DND-41 (cell line): ENCODE measurements at regions not wholly inside any gene's neighbourhood (a gene's known extent, or its start where the extent isn't known, plus 50 kb on each side); places are given as distances from the start of the nearest gene placed in this dataset.

Experiments
- ATAC-seq: fragments of 200-7000 bp; cut with Tn5 transposase; 3 replicates; pipeline ENCODE4 v1.9.1; 2021; ENCODE audit warnings: low read depth; ENCODE audit not compliant: insufficient read depth
- DNase-seq: peaks from one replicate; pipeline ENCODE4 v3.0.0-alpha.2; 2020
- H2AFZ ChIP-seq: 2 replicates; pipeline ENCODE4 v1.6.0; 2012; ENCODE audit warnings: low read depth, low read length
- H3K27ac ChIP-seq: 2 replicates; pipeline ENCODE4 v1.5.1; 2012; ENCODE audit warnings: low read length, inconsistent platforms
- H3K27me3 ChIP-seq: fragments of 200-600 bp; sonication (generic); 2 replicates; pipeline ENCODE4 v1.6.0; 2012; ENCODE audit warnings: low read length, mild to moderate bottlenecking, inconsistent platforms; ENCODE audit not compliant: insufficient read depth, poor library complexity
- H3K36me3 ChIP-seq: 2 replicates; pipeline ENCODE4 v1.5.1; 2012; ENCODE audit warnings: low read length, inconsistent platforms; ENCODE audit not compliant: insufficient read depth
- H3K4me1 ChIP-seq: 2 replicates; pipeline ENCODE4 v1.5.1; 2012; ENCODE audit warnings: mild to moderate bottlenecking, low read length; ENCODE audit not compliant: insufficient read depth
- H3K4me2 ChIP-seq: 2 replicates; pipeline ENCODE4 v1.6.0; 2012; ENCODE audit warnings: mild to moderate bottlenecking, moderate library complexity, low read length, inconsistent platforms; ENCODE audit not compliant: insufficient read depth
- H3K4me3 ChIP-seq, 2 experiments: fragments of 200-600 bp in 1 of 2; shearing (Covaris generic) in 1 of 2; 2 replicates each; pipeline ENCODE4 v1.5.1; 2012 to 2016; ENCODE audit warnings: inconsistent platforms in 2 of 2, low read length in 2 of 2, mild to moderate bottlenecking in 2 of 2, low read depth in 1 of 2, moderate library complexity in 1 of 2
- H3K79me2 ChIP-seq: 2 replicates; pipeline ENCODE4 v1.6.0; 2012; ENCODE audit warnings: low read length, inconsistent platforms; ENCODE audit not compliant: insufficient read depth
- H3K9ac ChIP-seq: 2 replicates; pipeline ENCODE4 v1.6.0; 2012; ENCODE audit warnings: low read depth, mild to moderate bottlenecking, inconsistent platforms, low read length, moderate library complexity
- H3K9me3 ChIP-seq: 2 replicates; pipeline ENCODE4 v1.5.1; 2012; ENCODE audit warnings: low read length, moderate library complexity, mild to moderate bottlenecking, inconsistent platforms; ENCODE audit not compliant: insufficient read depth, severe bottlenecking
- H4K20me1 ChIP-seq: 2 replicates; pipeline ENCODE4 v1.6.0; 2012; ENCODE audit warnings: low read length; ENCODE audit not compliant: insufficient read depth
- EZH2 ChIP-seq: IDR thresholded peaks from 3 replicates; pipeline ENCODE4 v1.6.1; 2012; ENCODE audit warnings: borderline replicate concordance, low read depth, mild to moderate bottlenecking, moderate library complexity, low read length, inconsistent platforms; ENCODE audit not compliant: severe bottlenecking
- TF ChIP-seq, protein P1 (sequence below): IDR thresholded peaks from 2 replicates; pipeline ENCODE4 v1.5.1; 2012; ENCODE audit warnings: borderline replicate concordance, low read length, moderate library complexity, mild to moderate bottlenecking; ENCODE audit not compliant: poor library complexity, severe bottlenecking; ENCODE audit errors: extremely low read depth

- no peak for DNase-seq
Observed at GRCh38 chr18:48468151-48468550, 59.0 kb upstream of the ZBTB7C start.

DNA sequence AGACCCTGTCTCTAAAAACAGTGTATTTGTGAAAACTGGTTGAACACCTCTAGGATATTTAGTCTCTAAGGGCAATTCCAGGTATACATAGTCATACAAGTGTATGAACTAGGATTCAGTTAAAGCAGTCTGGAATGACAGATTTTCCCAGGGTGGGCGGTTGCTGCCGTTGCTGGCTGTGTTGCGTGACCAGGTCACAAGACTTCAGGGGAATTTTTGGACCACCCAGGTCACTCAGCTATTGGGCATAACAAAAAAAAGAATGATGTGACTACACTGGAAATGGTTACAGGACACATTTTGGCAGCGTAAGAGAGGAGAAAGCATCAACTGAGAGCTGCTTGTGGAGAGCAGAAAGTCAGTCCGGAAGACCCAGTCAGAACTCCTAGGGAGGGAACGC, 58.0 kb upstream of the ZBTB7C start:
- no peaks in the 10 kb centered on the region for H3K36me3 ChIP-seq
- no peaks in the 10 kb centered on the region for H4K20me1 ChIP-seq
- TF ChIP-seq EZH2, result no peak
- TF ChIP-seq, protein P1, sequence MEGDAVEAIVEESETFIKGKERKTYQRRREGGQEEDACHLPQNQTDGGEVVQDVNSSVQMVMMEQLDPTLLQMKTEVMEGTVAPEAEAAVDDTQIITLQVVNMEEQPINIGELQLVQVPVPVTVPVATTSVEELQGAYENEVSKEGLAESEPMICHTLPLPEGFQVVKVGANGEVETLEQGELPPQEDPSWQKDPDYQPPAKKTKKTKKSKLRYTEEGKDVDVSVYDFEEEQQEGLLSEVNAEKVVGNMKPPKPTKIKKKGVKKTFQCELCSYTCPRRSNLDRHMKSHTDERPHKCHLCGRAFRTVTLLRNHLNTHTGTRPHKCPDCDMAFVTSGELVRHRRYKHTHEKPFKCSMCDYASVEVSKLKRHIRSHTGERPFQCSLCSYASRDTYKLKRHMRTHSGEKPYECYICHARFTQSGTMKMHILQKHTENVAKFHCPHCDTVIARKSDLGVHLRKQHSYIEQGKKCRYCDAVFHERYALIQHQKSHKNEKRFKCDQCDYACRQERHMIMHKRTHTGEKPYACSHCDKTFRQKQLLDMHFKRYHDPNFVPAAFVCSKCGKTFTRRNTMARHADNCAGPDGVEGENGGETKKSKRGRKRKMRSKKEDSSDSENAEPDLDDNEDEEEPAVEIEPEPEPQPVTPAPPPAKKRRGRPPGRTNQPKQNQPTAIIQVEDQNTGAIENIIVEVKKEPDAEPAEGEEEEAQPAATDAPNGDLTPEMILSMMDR, result no peak
- peaks cover 43% of the 10 kb centered on the region for H3K27me3 ChIP-seq
- H3K9me3 ChIP-seq, result no peaks in the 10 kb centered on the region
- no peak overlapping the region for H3K9ac ChIP-seq
- DNase-seq (no peak), ATAC-seq (no peak)
- H3K27ac ChIP-seq, result no peak overlapping the region
- no peaks in the 10 kb centered on the region for H3K79me2 ChIP-seq
- H3K4me1 ChIP-seq, result no peaks in the 10 kb centered on the region
- H2AFZ ChIP-seq, result no peak overlapping the region
- H3K4me2 ChIP-seq, result no peak overlapping the region
- H3K4me3 ChIP-seq, result no peak overlapping the region

More at GRCh38 chr18:48468151-48468550, 59.0 kb upstream of the ZBTB7C start:
- Histone ChIP-seq H4K20me1 (no peaks in the 10 kb centered on the region), H3K9me3 (no peaks in the 10 kb centered on the region), H3K27ac (no peak overlapping the region), H3K9ac (no peak overlapping the region), H3K4me1 (no peaks in the 10 kb centered on the region), H3K4me3 (no peak overlapping the region), H2AFZ (no peak overlapping the region), H3K79me2 (no peaks in the 10 kb centered on the region), H3K36me3 (no peaks in the 10 kb centered on the region), H3K27me3 (peaks cover 39% of the 10 kb centered on the region), H3K4me2 (no peak overlapping the region)
- ATAC-seq, result no peak
- TF ChIP-seq, protein P1, result no peak
- no peak for TF ChIP-seq EZH2

DNA sequence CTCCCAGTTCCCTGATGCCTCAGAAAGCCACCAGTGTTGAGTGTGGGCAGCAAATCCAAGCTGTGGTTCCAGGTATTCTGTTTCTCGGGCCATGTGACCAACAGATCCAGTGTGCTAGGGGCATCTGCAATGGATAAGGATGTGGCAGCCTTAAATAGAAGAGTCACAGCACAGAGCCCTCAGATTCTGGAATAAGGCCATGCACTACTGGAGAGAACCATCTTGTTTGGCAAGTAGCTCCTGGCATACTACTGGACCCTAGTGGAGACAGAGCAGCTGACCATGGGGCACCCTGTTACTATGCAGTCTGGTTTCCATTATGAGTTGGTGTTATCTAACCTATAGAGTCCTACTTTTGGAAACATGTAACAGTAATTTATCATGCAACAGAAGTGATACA, 53.3 kb upstream of the ZBTB7C start:
- ATAC-seq (no peak), DNase-seq (no peak)
- no peaks in the 10 kb centered on the region for H3K9me3 ChIP-seq
- H3K4me3 ChIP-seq, result no peak overlapping the region
- TF ChIP-seq, protein P1, result no peak
- TF ChIP-seq EZH2, result no peak
- no peaks in the 10 kb centered on the region for H3K36me3 ChIP-seq
- no peaks in the 10 kb centered on the region for H3K79me2 ChIP-seq
- H3K4me1 ChIP-seq, result no peaks in the 10 kb centered on the region
- no peak overlapping the region for H3K27ac ChIP-seq
- H3K27me3 ChIP-seq, result peaks cover 50% of the 10 kb centered on the region
- H3K4me2 ChIP-seq, result no peak overlapping the region
- H3K9ac ChIP-seq, result no peak overlapping the region
- no peaks in the 10 kb centered on the region for H4K20me1 ChIP-seq
- no peak overlapping the region for H2AFZ ChIP-seq

DNA sequence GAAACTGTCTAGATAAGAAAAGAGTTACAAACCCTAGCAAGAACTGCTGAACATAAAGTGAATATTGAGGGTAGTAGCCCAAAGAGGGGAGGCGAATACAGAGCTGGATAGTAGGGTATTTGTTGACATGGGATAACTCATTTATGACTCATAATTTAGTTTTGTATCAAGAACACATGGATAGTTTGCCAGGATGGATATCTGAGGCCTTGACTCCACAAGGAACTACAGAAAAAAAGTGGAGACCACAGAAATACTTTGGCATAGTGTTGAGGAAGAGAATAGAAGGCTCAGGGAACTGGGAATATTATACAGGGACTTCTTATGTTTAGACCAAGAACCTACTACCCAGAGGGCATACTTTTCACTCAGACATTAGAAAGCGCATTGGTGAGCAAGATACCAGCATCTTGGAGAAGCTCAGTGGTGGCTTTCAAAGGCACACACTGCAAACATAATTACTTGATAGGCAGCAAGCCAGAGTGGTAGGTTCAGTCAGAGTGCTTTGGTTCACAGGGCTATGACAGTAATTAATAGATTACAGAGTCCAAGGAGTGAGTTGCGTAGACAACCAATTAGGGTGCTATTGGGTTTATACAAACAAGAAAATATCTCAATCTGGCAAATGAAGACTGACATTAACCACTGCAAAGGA, 51.9 kb upstream of the ZBTB7C start:
- no peak overlapping the region for H3K27ac ChIP-seq
- no peak for TF ChIP-seq EZH2
- TF ChIP-seq, protein P1, result no peak

More for the DNA sequence above, 51.9 kb upstream of the ZBTB7C start:
- H3K79me2 ChIP-seq, result no peaks in the 10 kb centered on the region
- H3K4me1 ChIP-seq, result peaks cover 5% of the 10 kb centered on the region; the same call in 1 of the 2 replicates
- no peaks in the 10 kb centered on the region for H3K9me3 ChIP-seq
- ATAC-seq (no peak), DNase-seq (no peak)
- H3K4me3 ChIP-seq, result no peak overlapping the region
- H2AFZ ChIP-seq, result no peak overlapping the region
- no peak overlapping the region for H3K9ac ChIP-seq
- 0 out of 2 replicates have a peak, but pooled peaks cover 7% of the 10 kb centered on the region for H4K20me1 ChIP-seq
- H3K4me2 ChIP-seq, result no peak overlapping the region
- peaks cover 47% of the 10 kb centered on the region for H3K27me3 ChIP-seq
- H3K36me3 ChIP-seq, result no peaks in the 10 kb centered on the region
